Prostate gland (tissue), 2 donors: ENCODE measurements at regions not wholly inside any gene's neighbourhood (a gene's known extent, or its start where the extent isn't known, plus 50 kb on each side); places are given as distances from the start of the nearest gene placed in this dataset.

Source experiments
- POLR2A ChIP-seq: fragments of 450-650 bp; IDR thresholded peaks from one replicate; pipeline ENCODE4 v1.6.1; 2016; ENCODE audit warnings: antibody characterized with exemption, mild to moderate bottlenecking
- POLR2AphosphoS5 ChIP-seq: sonication (generic); formaldehyde crosslinking; IDR thresholded peaks from one replicate; pipeline ENCODE4 v1.6.1; 2017; ENCODE audit warnings: antibody characterized with exemption
- TF ChIP-seq, protein P1 (sequence below), 4 experiments: fragments of 200-600 bp in 2 of 4; fragments of 450-650 bp in 2 of 4; sonication (generic) in 2 of 4; IDR thresholded peaks; 1 replicate in 3 of 4; 2 replicates in 1 of 4; pipeline ENCODE4 v1.5.1; 2016 to 2019; ENCODE audit warnings: antibody characterized with exemption in 4 of 4, mild to moderate bottlenecking in 2 of 4, moderate library complexity in 2 of 4

DNA sequence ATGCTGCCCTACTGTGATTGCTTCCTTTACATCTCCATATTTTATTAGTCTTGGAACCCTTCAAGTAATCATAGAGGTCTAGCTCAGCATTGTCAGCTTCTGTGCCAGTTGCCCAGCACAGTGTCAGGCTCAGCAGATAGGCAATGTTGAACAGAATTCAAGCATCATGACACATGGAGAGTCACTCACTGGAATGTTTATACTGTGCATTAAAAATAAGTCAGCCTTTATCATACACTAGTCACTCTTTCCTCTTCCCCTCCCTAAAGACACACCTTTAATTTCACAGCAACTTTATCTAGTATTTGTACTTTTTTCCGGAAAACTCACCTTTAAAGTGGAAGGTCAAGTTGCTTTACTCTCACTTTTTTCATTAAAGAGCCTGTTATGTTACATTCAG, 253.8 kb upstream of the CDH11 start:
- TF ChIP-seq, protein P1, sequence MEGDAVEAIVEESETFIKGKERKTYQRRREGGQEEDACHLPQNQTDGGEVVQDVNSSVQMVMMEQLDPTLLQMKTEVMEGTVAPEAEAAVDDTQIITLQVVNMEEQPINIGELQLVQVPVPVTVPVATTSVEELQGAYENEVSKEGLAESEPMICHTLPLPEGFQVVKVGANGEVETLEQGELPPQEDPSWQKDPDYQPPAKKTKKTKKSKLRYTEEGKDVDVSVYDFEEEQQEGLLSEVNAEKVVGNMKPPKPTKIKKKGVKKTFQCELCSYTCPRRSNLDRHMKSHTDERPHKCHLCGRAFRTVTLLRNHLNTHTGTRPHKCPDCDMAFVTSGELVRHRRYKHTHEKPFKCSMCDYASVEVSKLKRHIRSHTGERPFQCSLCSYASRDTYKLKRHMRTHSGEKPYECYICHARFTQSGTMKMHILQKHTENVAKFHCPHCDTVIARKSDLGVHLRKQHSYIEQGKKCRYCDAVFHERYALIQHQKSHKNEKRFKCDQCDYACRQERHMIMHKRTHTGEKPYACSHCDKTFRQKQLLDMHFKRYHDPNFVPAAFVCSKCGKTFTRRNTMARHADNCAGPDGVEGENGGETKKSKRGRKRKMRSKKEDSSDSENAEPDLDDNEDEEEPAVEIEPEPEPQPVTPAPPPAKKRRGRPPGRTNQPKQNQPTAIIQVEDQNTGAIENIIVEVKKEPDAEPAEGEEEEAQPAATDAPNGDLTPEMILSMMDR (IDR thresholded peaks at IDR 0.05), result no peak
- TF ChIP-seq POLR2A (no peak), POLR2AphosphoS5 (no peak)
